Adrenal gland (tissue), 9 donors: ENCODE measurements at regions not wholly inside any gene's neighbourhood (a gene's known extent, or its start where the extent isn't known, plus 50 kb on each side); places are given as distances from the start of the nearest gene placed in this dataset.

Experiments
- DNase-seq, 7 donors: peaks; one replicate each; pipeline ENCODE4 v3.0.0-alpha.2; 2019 to 2020
- H3K27ac ChIP-seq, 5 donors: fragments of 200-600 bp; sonication (generic) in 4 of 5; 1 replicate in 3 of 5; 2 replicates in 2 of 5; pipeline versions ENCODE4 v1.5.1 to v1.8.0; 2016 to 2020; ENCODE audit warnings: mild to moderate bottlenecking in 1 of 5
- H3K27me3 ChIP-seq: fragments of 200-600 bp; 2 replicates; pipeline ENCODE4 v1.8.0; 2021
- H3K36me3 ChIP-seq, 2 donors: fragments of 200-600 bp; replicated peaks in 1 of 2; 1 replicate in 1 of 2; 2 replicates in 1 of 2; pipeline versions ENCODE4 v1.5.1 to v1.8.0; 2018 to 2022
- H3K4me1 ChIP-seq, 2 donors: fragments of 200-600 bp; replicated peaks in 1 of 2; 1 replicate in 1 of 2; 2 replicates in 1 of 2; pipeline versions ENCODE4 v1.5.1 to v1.8.0; 2018 to 2021
- H3K4me3 ChIP-seq, 4 donors: fragments of 200-600 bp; sonication (generic) in 3 of 4; one replicate each; pipeline ENCODE4 v1.5.1; 2016 to 2018
- H3K9me3 ChIP-seq, 3 donors: fragments of 200-600 bp; sonication (generic) in 1 of 3; replicated peaks in 1 of 3; 1 replicate in 2 of 3; 2 replicates in 1 of 3; pipeline versions ENCODE4 v1.5.1 to v1.8.0; 2016 to 2021
- POLR2A ChIP-seq, 2 donors: fragments of 450-650 bp; IDR thresholded peaks; one replicate each; pipeline ENCODE4 v1.6.1; 2017; ENCODE audit warnings: antibody characterized with exemption in 2 of 2, mild to moderate bottlenecking in 2 of 2, moderate library complexity in 1 of 2
- WGBS, 4 donors: extraction: QIAGEN DNeasy Blood & Tissue Kit in 2 of 4; methylation state at CpG; one replicate each; pipeline versions ENCODE4 v1.1.5 to v1.1.7; 2013 to 2017; 5-methylcytosine and 5-hydroxymethylcytosine counted together
- intact Hi-C, 2 donors: fragments of 100-400 bp; cut with DNase I; formaldehyde crosslinking; loops; one replicate each; pipeline versions ENCODE4 v1.14.1 to v1.15.0; 2022 to 2023
- TF ChIP-seq, protein P1 (sequence below), 6 experiments: fragments of 450-650 bp in 4 of 6; fragments of 200-600 bp in 2 of 6; sonication (generic) in 1 of 6; IDR thresholded peaks; 1 replicate in 5 of 6; 2 replicates in 1 of 6; pipeline versions ENCODE4 v1.5.1 to v1.8.0; 2016 to 2021; ENCODE audit warnings: antibody characterized with exemption in 6 of 6, mild to moderate bottlenecking in 2 of 6, moderate library complexity in 1 of 6
- donor health status: healthy with polysubstance abuse.
- donor health status: Bipolar disorder and iron deficiency.
- donor health status: DM: yes; HTN: yes; CAD: no.
- donor health status: DM: no; HTN: no; CAD: no.
- donor health status: DM: no; HTN: no; CAD: no.

DNA sequence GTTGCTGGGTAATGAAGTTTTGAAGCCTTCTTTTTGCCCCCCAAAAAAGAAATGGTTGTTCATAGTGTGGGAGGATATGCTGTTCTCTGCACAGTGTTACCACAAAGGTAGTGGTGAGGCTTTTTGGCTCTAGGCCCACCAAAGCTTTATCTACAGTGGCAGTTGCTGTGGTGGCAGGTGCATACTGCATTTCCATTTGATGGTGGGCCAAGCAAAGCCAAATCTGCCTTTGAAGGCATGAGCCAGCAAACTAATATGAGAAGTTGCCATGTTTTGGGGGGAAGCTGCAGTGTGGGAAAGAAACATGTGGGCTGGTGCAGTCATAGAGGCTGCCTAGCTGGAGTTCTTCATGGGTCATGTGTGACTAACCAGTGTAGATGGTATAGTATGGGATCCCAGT, 858.1 kb upstream of the TSPY4 start:
- no peaks in the 10 kb centered on the region for H3K4me1 ChIP-seq
- intact Hi-C loops, result no loop called here

DNA sequence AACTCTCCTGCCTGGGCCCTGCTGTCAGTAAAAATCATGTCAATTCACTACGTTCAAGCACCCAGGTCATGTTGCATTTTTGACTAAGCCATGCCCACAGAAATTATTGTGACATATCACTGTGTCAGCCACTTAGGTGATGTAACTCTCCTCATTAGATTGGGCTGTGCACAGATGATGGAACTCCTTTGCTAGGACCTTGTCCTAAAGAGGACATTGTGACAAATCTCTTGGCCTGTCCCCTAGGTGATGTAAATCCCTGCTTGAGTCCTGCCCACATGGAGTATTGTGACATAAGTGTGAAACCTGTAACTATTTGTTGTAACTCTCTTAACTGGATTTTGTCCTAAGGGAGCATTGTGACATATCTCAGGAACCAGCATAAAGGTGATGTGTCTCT, 848.3 kb upstream of the TSPY4 start:
- Histone ChIP-seq H3K27ac (no peak overlapping the region), H3K27me3 (no peaks in the 10 kb centered on the region), H3K36me3 (no peaks in the 10 kb centered on the region), H3K4me3 (no peak overlapping the region), H3K9me3 (no peaks in the 10 kb centered on the region), H3K4me1 (no peaks in the 10 kb centered on the region)
- DNase-seq, result no peak
- WGBS, 4 donors, result 37 to 67% methylated on average over 1 of the region's 1 CpG; no CpG with 5 or more reads in 2 of the 4 donors
- TF ChIP-seq POLR2A (IDR thresholded peaks at IDR 0.05), result no peak
- TF ChIP-seq, protein P1, sequence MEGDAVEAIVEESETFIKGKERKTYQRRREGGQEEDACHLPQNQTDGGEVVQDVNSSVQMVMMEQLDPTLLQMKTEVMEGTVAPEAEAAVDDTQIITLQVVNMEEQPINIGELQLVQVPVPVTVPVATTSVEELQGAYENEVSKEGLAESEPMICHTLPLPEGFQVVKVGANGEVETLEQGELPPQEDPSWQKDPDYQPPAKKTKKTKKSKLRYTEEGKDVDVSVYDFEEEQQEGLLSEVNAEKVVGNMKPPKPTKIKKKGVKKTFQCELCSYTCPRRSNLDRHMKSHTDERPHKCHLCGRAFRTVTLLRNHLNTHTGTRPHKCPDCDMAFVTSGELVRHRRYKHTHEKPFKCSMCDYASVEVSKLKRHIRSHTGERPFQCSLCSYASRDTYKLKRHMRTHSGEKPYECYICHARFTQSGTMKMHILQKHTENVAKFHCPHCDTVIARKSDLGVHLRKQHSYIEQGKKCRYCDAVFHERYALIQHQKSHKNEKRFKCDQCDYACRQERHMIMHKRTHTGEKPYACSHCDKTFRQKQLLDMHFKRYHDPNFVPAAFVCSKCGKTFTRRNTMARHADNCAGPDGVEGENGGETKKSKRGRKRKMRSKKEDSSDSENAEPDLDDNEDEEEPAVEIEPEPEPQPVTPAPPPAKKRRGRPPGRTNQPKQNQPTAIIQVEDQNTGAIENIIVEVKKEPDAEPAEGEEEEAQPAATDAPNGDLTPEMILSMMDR (IDR thresholded peaks at IDR 0.05), result no peak
- intact Hi-C loops, result no loop called here

More for the DNA sequence above, 858.1 kb upstream of the TSPY4 start:
- H3K27me3 ChIP-seq, result no peaks in the 10 kb centered on the region
- H3K4me3 ChIP-seq, result no peak overlapping the region
- H3K9me3 ChIP-seq, result no peaks in the 10 kb centered on the region
- no peak overlapping the region for H3K27ac ChIP-seq
- TF ChIP-seq, protein P1 (IDR thresholded peaks at IDR 0.05), result no peak
- no peak for TF ChIP-seq POLR2A (IDR thresholded peaks at IDR 0.05)
- no peak for DNase-seq
- H3K36me3 ChIP-seq, result no peaks in the 10 kb centered on the region

DNA sequence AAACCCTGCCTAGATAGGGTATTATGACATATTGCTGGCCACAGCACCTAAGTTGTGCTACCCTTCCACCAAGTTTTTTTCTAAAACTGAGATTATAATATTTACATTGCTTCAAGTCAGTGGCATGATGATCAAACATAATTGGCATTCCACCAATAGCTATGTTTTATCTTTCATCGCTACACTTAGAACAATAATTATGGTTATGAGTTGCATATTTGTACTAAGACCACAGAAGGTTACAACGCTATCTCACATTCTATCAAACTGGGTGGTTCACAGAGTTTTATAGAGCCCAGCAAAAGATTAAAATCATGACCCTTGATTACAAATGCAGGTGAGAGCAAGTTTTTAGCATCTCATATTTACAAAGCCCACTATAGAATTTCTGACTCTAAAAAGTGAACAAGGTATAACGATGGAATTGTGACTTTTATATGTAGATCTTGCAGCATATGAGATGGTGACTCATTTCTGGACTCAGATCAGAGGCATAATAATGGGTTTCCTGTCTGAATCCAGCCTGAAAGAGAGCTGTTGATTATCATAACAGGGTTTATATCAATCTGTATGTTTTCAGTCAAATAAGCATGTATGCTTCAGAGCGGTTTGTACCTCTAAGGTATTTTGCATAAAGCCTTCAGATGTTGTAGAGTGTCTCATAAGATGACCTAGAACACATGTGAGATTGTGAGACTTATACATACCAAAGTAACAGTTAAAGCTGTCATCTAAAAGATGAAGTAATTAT, 847.2 kb upstream of the TSPY4 start:
- Histone ChIP-seq H3K4me3 (no peak overlapping the region), H3K9me3 (no peaks in the 10 kb centered on the region), H3K4me1 (no peaks in the 10 kb centered on the region), H3K27me3 (no peaks in the 10 kb centered on the region), H3K27ac (no peak overlapping the region), H3K36me3 (no peaks in the 10 kb centered on the region)
- intact Hi-C loops, result no loop called here
- 60 to 73% methylated on average over 4 of the region's 4 CpGs; no CpG with 5 or more reads in 2 of the 4 donors for WGBS, 4 donors
- no peak for TF ChIP-seq POLR2A (IDR thresholded peaks at IDR 0.05)
- TF ChIP-seq, protein P1 (IDR thresholded peaks at IDR 0.05), result no peak
- DNase-seq, result no peak

DNA sequence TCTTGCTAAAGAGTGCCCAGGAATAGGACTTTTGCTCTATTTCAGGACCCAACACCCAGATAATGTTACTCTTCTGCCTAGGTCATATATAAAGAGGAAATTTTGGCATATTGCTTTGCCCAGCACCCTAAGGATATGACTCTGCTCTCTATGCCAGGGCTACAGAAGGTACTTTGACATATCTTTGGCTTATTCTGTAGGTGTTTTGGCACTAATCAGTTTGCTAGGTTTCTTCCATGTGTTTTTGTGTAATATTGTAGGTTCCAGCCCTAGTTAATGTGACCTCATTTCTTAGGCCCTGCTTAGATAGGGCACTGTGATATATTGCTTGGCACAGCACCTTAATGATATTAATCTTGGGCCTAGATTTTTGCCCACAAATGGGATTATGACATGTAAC, 842.9 kb upstream of the TSPY4 start:
- Histone ChIP-seq H3K9me3 (no peaks in the 10 kb centered on the region), H3K36me3 (no peaks in the 10 kb centered on the region), H3K4me3 (no peak overlapping the region), H3K4me1 (no peaks in the 10 kb centered on the region), H3K27me3 (no peaks in the 10 kb centered on the region), H3K27ac (no peak overlapping the region)
- TF ChIP-seq, protein P1 (IDR thresholded peaks at IDR 0.05), result no peak
- TF ChIP-seq POLR2A (IDR thresholded peaks at IDR 0.05), result no peak
- no peak for DNase-seq
- intact Hi-C loops, result no loop called here
